ENCODE measurements at regions not wholly inside any gene's neighbourhood (a gene's known extent, or its start where the extent isn't known, plus 50 kb on each side); places are given as distances from the start of the nearest gene placed in this dataset.

- no peaks in the 10 kb centered on the region for H3K27me3 ChIP-seq (ENCODE audit: control insufficient read depth in 2 of 2, insufficient read depth in 2 of 2, low read length in 2 of 2)
- H3K9me1 ChIP-seq (replicated peaks; ENCODE audit: control insufficient read depth, extremely low read depth, insufficient read depth, low read length): no peaks in the 10 kb centered on the region
- H3K27ac ChIP-seq (ENCODE audit: insufficient read depth, low read depth, low read length): no peak overlapping the region
- H2AFZ ChIP-seq (ENCODE audit: low read depth, low read length): no peak overlapping the region
- H3K79me2 ChIP-seq (ENCODE audit: control insufficient read depth, insufficient read depth, low read length): no peaks in the 10 kb centered on the region
- POLR2A ChIA-PET: no interaction called here
- no peak overlapping the region for H3K4me3 ChIP-seq (replicated peaks in 1 of 3; ENCODE audit: insufficient read depth in 1 of 3, low read depth in 1 of 3, low read length in 3 of 3)
- H3K4me2 ChIP-seq (ENCODE audit: insufficient read depth, low read length): no peak overlapping the region
- FAIRE-seq (no peak), DNase-seq (ENCODE audit: low read depth, low spot score) (no peak)
- dilution Hi-C loops (cut with MboI; ENCODE audit: extremely low pct_ligation_motif_present, low sequenced_read_pairs) (no loop called here), intact Hi-C loops (cut with micrococcal nuclease) (no loop called here)
- H3K36me3 ChIP-seq (ENCODE audit: control insufficient read depth in 2 of 2, extremely low read depth in 1 of 2, insufficient read depth in 2 of 2, low read length in 2 of 2): no peaks in the 10 kb centered on the region
- H3K9ac ChIP-seq (replicated peaks; ENCODE audit: extremely low read depth, insufficient read depth, low read length): no peak overlapping the region
- TF ChIP-seq POLR2A (IDR thresholded peaks at IDR 0.05; ENCODE audit: low read depth, low read length): no peak
- TF ChIP-seq JUN (IDR thresholded peaks at IDR 0.05; ENCODE audit: borderline replicate concordance, insufficient read depth, insufficient read length, low read depth): no peak
- TF ChIP-seq GATA2 (IDR thresholded peaks at IDR 0.05; ENCODE audit: insufficient read depth, insufficient read length, low read depth, low read length): no peak
- no peak for TF ChIP-seq CTCF (IDR thresholded peaks at IDR 0.05; ENCODE audit: extremely low read depth in 1 of 2, insufficient read depth in 1 of 2, low read depth in 1 of 2, low read length in 2 of 2)
- no peak for TF ChIP-seq MAX (IDR thresholded peaks at IDR 0.05; ENCODE audit: insufficient read depth, insufficient read length)
- no peak for TF ChIP-seq EZH2 (IDR thresholded peaks at IDR 0.05; ENCODE audit: borderline replicate concordance, low read depth, low read length, severe bottlenecking)
- no peak for TF ChIP-seq FOS (IDR thresholded peaks at IDR 0.05; ENCODE audit: borderline replicate concordance, insufficient read depth, low read length)
- TF ChIP-seq POLR2AphosphoS5 (IDR thresholded peaks at IDR 0.05; ENCODE audit: insufficient read depth, low read depth, low read length): no peak
- no peak for TF ChIP-seq MYC (IDR thresholded peaks at IDR 0.05; ENCODE audit: low read depth, low read length)
- no TSS peak for BruUV-seq (replicated peaks)
- peaks cover 3% of the 10 kb centered on the region for H3K9me3 ChIP-seq (replicated peaks; ENCODE audit: control insufficient read depth, insufficient read depth, low read length)
- no peaks in the 10 kb centered on the region for H4K20me1 ChIP-seq (replicated peaks; ENCODE audit: control insufficient read depth, extremely low read depth, insufficient read depth, low read length)
- CTCF ChIA-PET: interaction anchor here (0.7 kb wide), 2 partner anchors 170 to 274 kb away, joined by 3 read pairs; no protein-coding TSS in a partner anchor
- H3K4me1 ChIP-seq (ENCODE audit: control insufficient read depth, extremely low read depth, insufficient read depth, low read length): no peaks in the 10 kb centered on the region
Observed at GRCh38 chr9:1794547-1795270, 220.4 kb upstream of the SMARCA2 start.

Measured in endothelial cell of umbilical vein (primary cell).